ENCODE measurements at regions not wholly inside any gene's neighbourhood (a gene's known extent, or its start where the extent isn't known, plus 50 kb on each side); places are given as distances from the start of the nearest gene placed in this dataset.

DNA sequence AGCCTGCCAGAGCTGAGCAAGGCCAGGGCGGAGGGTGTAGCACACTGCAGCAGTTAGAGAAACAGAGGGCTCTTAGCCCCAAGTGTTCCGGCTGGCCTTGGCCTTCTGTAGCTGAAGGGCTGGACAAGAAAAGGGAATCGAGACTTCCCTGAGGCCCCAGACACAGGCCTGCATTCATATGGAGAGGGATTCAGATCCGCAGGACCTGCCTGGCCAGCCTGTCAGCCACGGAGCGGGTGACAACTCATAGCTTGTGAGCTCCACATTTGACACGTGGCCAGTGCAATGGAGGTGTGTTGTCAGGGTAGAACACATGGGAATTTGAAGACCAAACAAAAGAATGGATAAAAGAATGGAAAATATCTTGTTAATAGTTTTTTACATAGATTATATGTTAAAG lies 182.2 kb upstream of the GSC start:
- TF ChIP-seq, protein P1, sequence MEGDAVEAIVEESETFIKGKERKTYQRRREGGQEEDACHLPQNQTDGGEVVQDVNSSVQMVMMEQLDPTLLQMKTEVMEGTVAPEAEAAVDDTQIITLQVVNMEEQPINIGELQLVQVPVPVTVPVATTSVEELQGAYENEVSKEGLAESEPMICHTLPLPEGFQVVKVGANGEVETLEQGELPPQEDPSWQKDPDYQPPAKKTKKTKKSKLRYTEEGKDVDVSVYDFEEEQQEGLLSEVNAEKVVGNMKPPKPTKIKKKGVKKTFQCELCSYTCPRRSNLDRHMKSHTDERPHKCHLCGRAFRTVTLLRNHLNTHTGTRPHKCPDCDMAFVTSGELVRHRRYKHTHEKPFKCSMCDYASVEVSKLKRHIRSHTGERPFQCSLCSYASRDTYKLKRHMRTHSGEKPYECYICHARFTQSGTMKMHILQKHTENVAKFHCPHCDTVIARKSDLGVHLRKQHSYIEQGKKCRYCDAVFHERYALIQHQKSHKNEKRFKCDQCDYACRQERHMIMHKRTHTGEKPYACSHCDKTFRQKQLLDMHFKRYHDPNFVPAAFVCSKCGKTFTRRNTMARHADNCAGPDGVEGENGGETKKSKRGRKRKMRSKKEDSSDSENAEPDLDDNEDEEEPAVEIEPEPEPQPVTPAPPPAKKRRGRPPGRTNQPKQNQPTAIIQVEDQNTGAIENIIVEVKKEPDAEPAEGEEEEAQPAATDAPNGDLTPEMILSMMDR (IDR thresholded peaks at IDR 0.05) = no peak
- TF ChIP-seq POLR2A (IDR thresholded peaks at IDR 0.05) = no peak

Measured in Peyer's patch (tissue), 4 donors.